DOHH2 (cell line): ENCODE measurements at regions not wholly inside any gene's neighbourhood (a gene's known extent, or its start where the extent isn't known, plus 50 kb on each side); places are given as distances from the start of the nearest gene placed in this dataset.

Source experiments
- CTCF ChIP-seq: fragments of 200-600 bp; sonication (generic); IDR thresholded peaks from one replicate; pipeline ENCODE4 v1.5.1; 2014; ENCODE audit warnings: antibody characterized with exemption, mild to moderate bottlenecking, low read depth, low read length; ENCODE audit not compliant: poor library complexity, severe bottlenecking
- EZH2phosphoT487 ChIP-seq: fragments of 200-600 bp; sonication (generic); IDR thresholded peaks from 2 replicates; pipeline ENCODE4 v1.6.1; 2017; ENCODE audit warnings: borderline replicate concordance, mild to moderate bottlenecking, antibody characterized with exemption, low read length, moderate library complexity, mixed read lengths

DNA sequence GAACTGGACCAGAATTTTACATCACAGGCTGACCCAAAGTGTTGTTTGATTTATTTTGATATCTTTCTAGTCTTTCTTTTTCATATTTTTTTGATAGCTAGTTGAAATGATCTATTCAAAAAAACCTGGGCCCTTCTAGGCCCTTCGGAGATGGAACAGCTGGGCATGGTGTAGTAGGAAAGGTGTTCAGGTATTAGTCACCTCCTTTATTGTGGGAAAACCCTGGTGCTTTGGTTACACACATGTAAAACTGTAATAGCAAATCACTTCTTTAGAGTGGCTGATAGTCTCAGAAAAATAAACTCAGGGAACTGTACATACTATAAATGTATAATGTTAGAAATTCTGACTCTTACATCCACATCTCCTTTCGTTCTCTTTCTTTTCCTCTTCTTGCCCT lies 234.5 kb downstream of the PLA2G4A start:
- TF ChIP-seq CTCF (no peak), EZH2phosphoT487 (no peak)
